GM21723 (cell line): ENCODE measurements at regions not wholly inside any gene's neighbourhood (a gene's known extent, or its start where the extent isn't known, plus 50 kb on each side); places are given as distances from the start of the nearest gene placed in this dataset.

Experiments used
- ATAC-seq: cut with Tn5 transposase; IDR thresholded peaks from one replicate; pipeline ENCODE4 v1.9.1; 2021; ENCODE audit warnings: mild to moderate bottlenecking, moderate library complexity; ENCODE audit not compliant: unreplicated experiment

GRCh38 chr5:38745836-38746732, 99.7 kb upstream of the OSMR start:
- no peak for ATAC-seq

GRCh38 chr5:38749861-38750260, 96.0 kb upstream of the OSMR start:
- no peak for ATAC-seq

DNA sequence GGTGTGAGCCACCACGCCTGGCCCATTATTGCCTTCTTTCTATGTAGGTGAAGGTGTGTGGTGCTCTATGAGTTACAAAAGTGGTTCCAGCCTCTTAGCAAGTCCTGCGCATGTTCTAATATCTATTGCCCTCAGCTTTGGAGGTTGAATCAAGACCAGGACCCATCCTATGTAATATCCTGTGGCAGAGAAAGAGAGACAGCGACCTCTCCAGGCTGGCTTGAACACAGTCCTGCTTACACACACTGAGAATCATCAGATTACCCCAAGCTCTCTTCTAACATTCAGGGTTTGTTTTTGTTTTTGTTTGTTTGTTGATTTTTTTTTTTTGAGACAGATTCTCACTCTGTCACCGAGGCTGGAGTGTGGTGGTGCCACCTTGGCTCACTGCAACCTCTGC, 94.7 kb upstream of the OSMR start:
- ATAC-seq, result no peak

- ATAC-seq, result no peak
These were observed 93.7 kb upstream of the OSMR start for GRCh38 chr5:38752012-38752536.

- ATAC-seq, result no peak
These were observed 93.2 kb upstream of the OSMR start for GRCh38 chr5:38752622-38753021.

DNA sequence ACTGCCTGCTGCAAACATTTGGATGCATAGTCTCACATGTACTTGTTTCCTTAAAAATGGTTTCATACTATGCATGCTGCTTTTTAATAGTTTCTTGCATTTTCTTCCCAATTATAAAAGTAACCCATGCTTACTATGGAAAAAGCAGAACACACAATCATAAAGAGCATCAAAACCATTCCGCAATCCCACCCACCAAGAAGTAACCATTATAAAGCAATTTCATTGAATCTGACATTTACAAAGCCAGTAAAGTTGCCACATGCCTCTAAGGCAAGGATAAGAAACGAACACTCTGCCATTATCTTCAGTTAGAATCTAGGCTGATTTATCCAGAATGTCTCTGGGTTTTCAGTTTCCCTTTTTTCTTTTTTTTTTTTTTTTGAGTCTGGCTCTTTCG, 92.7 kb upstream of the OSMR start:
- ATAC-seq, result no peak

- no peak for ATAC-seq
These were observed 92.0 kb upstream of the OSMR start for GRCh38 chr5:38753776-38754175.

GRCh38 chr5:38755181-38755580, 90.6 kb upstream of the OSMR start:
- no peak for ATAC-seq

DNA sequence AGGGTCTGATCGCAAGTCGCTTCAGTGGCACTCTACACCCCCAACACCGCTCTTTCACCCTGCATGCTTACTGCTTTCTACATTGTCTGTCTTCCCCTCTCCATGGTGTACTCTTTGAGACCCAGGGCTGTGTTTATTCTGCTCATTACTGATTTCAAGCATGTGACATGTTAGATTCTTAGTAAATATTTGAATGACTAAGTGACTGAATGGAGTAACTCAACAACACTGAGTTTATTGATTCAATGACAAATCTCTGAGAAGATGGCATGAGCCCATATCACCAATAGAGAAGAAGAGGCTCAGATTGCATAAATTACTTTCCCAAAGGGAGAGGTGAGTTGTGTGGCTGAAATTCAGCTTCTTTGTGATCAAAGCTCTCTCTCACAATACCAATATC, 89.7 kb upstream of the OSMR start:
- no peak for ATAC-seq

GRCh38 chr5:38757451-38758245, 88.2 kb upstream of the OSMR start:
- ATAC-seq, result no peak

DNA sequence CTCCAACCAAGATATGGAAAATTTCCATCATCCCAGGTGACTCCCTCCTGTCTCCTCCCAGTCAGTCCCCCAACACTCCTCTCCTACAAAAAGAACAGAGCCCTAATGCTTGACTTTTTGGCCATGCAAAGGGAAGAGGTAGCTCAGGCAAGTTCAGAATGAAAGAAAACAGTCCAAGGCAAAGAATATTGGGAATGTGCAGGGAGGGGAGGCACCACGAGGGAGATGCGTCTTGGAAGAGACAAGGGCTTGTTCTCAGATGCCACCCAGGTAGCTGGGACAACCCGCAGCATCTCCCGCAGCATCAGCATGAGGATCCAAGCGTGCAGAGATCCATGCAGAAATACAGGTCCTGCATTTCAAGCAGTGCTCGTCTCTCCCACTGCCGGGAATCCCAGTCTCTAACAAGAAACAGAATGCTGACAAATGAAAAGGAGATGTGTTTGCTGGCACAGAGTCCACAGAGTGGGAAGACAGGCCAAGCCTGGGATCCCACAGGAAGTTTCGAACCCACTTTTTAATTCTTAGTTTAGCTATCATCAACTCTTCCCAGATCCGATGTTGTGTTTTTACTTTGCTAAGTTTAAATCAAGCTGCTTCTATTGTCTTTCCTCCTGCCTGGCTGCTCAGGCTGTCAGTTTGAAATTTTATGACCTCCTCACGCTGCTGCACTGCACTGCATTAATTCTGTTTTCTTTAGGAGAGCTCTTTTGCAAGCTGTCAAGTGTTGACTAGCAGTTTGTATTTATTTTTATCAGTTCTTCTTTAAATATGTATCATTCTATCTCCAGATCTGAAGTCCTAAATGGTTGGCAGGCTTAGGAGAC, 86.8 kb upstream of the OSMR start:
- no peak for ATAC-seq

DNA sequence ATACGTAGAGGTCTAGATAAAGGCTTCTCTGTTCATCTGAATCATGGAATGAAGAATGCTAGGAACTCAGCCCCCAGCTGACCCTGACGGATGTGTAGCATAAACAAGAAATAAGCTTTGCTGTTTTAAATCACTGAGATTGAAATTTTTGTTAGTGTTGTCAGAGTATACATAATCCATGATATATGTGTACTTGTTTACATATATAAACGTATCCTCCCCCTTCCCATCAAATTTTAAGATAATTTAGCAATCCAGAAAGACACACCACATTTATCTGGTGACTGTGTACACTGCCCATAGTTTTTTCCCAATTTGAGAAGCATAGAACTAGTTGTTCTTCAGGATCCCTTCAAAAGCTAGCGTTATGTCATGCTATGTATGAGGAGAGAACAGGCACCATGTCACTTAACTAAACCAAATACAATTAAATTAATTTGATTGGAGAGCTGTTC, 80.8 kb upstream of the OSMR start:
- no peak for ATAC-seq

GRCh38 chr5:38765399-38765861, 80.4 kb upstream of the OSMR start:
- no peak for ATAC-seq

- ATAC-seq, result no peak
These were observed 79.7 kb upstream of the OSMR start for GRCh38 chr5:38766151-38766550.

- no peak for ATAC-seq
These were observed 77.2 kb upstream of the OSMR start for GRCh38 chr5:38768412-38769211.

GRCh38 chr5:38772471-38772870, 73.3 kb upstream of the OSMR start:
- ATAC-seq, result no peak

- no peak for ATAC-seq
These were observed 70.5 kb upstream of the OSMR start for GRCh38 chr5:38775218-38775840.

DNA sequence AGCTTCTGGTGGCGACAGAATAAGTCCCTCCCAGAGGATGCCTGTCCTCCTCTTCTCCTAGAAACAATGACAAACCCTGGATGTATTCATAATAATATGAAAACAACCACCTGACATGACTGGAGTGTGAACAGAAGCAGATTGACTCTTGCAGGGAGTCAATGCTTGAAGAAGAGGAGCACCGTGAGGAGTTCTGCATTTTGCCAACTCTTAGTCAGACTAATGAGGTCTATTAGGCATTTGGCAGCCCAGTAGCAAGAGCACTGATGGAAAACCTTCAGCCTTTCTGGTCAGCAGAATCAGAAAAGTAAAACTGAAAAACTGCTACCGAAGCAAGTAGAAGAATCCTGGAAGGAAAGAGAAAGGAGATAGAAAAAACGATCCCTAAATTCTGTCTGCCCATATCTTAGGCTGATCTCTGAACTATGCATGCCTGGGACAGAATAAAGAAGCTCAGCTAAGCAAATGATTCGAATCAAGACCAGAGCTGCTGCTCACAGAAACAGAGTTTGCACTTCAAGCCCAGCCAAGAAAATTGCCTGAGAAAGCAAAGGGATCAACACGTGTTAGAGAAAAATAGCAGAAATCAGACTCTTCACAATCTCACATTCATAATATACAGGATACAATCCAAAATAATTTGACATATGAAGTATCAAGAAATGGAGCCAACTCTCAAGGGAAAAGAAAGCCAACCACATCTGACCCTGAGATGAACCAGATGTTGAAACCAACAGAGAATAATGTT, 69.5 kb upstream of the OSMR start:
- ATAC-seq, result no peak

DNA sequence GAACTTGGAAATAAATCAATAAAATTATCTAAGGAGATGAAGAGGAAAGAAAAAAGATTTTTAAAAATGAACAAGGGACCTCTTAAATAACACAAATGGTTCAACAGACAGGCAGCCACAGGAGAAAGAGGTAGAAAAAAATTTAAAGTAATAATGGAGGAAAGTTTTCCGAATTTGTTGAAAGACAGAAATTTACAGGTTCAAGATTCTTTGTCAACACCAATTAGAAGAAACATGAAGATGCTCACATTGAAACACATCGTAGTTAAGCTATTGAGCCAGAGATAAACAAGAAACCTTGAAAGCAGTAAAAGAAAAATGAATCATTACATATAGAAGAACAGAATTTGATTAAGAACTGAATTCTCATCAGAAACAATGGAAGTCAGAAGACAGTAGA, 68.7 kb upstream of the OSMR start:
- no peak for ATAC-seq
